ENCODE measurements at regions not wholly inside any gene's neighbourhood (a gene's known extent, or its start where the extent isn't known, plus 50 kb on each side); places are given as distances from the start of the nearest gene placed in this dataset.
"Not testable (repeated sequence)": the region's sequence is repeated elsewhere in the genome, so short reads cannot be mapped to it uniquely, and the experiment has no call there.

- DNase-seq, result not testable (repeated sequence)
These were observed 60.2 kb upstream of the SULF2 start for GRCh38 chr20:47845382-47845977.

- not testable (repeated sequence) for DNase-seq
These were observed 59.3 kb upstream of the SULF2 start for GRCh38 chr20:47844568-47844906.

GRCh38 chr20:47843886-47844567 is 58.7 kb upstream of the SULF2 start:
- DNase-seq, result no peak

GRCh38 chr20:47842950-47843349 is 57.7 kb upstream of the SULF2 start:
- DNase-seq, result not testable (repeated sequence)

GRCh38 chr20:47842004-47842403 is 56.7 kb upstream of the SULF2 start:
- DNase-seq, result not testable (repeated sequence)

GRCh38 chr20:47836256-47836817 is 51.1 kb upstream of the SULF2 start:
- not testable (repeated sequence) for DNase-seq
